ENCODE measurements at regions not wholly inside any gene's neighbourhood (a gene's known extent, or its start where the extent isn't known, plus 50 kb on each side); places are given as distances from the start of the nearest gene placed in this dataset.

DNA sequence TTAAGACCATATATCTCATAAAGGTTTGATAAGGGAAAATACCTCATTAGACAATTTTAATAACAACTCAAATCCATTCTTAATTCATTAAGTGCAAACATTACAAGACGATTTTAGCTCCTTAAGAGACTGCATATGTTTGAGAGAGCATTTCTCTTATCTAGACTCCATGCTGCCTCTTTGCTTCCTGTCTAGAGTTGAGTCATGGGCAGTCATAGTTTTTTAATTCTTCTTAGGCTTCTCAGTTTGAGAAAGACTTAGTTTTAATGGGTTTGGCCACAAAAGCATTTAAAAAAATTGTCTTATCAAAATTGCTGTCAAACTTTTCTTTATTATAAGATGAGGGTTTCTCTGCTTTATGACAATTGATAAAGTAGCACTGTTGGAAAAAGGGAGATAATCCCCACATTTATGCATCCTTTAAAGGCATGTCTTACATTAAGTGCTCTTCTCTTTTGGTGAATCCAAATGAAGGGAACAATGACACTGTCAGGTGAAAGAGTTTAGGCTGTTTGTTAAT lies 713.4 kb downstream of the PCDH18 start:
- no peak for DNase-seq

DNA sequence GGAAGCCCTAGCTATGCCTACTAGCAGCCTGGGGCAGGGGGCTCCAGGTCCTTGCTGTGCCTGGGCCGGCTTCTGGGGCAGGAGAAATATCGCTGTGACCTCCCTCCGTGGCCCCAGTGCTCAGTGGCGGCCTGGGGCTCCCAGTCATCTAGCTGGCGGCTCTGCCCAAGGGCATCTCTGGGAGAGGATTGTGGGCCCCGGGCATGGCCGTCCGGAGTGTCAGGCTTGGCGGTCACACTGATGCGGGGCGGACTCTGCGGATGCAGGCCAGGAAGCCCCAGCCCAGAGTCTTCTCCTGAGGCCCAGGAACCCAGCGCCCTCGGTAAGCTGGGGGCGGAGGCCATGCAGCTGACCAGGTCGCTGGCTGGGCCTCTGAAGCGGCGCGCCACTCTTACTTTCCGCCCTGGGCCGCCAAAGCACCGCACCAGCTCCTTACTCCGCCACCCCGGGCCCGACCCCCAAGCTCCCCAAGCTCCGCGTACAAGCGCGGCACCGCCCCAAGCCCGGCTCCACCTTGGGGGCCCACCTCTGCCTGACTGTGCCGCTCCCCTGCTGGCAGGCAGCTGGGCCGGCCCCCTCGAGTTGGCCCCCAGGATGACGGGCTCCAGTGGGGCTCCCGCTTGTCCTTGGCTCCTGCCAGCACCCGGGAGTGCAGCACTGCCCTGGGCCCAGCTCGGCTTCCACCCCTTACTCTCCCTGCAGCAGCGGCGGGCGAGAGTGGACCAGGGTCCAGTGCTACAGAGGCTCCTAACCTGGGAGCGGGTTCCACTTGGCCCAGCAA lies 720.0 kb downstream of the PCDH18 start:
- no peak for DNase-seq

DNA sequence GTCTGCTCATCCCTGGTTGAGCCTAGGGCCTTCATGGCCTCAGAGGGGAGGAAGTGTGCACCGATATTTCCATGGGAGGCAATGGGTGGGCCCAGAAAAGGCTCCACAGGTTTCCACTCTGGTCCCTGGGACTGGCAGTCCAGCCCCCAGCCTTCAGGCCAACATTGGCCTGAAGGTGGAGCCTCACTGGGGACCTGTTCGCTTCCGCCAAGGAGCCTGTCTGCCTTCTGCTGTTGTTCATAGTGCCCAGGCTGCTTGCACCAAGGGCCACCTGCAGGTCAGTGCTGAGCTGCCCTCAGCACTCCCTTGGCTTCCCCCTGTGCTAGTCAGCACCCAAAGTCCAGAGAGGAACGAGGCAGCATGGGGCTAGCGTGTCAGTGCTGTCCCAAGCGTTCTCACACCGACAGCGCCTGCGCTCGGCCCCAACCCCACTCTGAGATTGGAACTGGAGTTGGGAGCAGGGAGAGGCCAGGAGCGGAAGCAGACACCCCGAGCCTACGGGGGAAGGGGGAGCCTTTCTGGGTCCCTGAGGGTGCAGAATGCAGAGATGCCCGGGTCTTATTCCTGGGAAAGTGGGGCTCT lies 720.7 kb downstream of the PCDH18 start:
- DNase-seq = no peak

DNA sequence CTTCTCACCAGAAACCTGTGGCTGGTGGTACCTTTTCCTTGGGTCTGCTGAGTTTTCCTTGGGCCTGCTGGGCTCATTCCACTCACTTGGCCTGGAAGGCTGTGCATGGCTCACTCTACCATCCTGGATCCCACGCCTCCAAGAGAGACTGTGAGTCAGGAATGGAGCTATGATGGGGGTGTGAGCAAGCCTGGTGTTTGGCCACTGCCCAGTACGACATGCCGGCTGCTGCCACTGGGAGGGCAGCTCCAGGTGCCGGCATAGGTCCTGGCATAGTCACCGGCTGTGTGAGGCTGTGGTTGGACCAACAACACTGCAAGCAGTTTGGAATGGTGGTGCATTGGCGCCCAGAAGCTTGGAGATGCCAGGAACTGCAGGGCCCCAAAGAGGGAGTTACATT lies 721.7 kb downstream of the PCDH18 start:
- no peak for DNase-seq

GRCh38 chr4:136806844-136807243 lies 725.5 kb downstream of the PCDH18 start:
- DNase-seq = no peak

GRCh38 chr4:136805617-136806016 lies 726.7 kb downstream of the PCDH18 start:
- DNase-seq = no peak

DNA sequence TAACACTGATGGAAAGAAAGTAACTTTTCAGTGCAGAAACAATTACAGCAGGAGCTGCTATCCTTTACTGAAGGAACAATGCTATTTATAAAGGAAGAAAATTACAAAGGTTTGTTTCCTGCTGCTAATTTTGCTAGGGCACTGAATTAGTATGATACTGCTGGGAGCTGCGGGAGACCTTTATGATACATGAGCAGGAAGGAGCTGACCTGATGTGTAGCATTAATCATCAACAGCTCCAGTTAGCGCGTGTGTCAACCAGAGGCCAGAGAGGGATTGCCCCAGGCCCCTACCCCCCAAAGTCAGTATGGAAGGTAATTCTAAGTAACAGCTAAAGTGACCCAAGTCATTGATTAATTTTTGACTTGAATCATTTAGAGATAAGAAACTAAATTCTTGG lies 728.9 kb downstream of the PCDH18 start:
- no peak for DNase-seq

DNA sequence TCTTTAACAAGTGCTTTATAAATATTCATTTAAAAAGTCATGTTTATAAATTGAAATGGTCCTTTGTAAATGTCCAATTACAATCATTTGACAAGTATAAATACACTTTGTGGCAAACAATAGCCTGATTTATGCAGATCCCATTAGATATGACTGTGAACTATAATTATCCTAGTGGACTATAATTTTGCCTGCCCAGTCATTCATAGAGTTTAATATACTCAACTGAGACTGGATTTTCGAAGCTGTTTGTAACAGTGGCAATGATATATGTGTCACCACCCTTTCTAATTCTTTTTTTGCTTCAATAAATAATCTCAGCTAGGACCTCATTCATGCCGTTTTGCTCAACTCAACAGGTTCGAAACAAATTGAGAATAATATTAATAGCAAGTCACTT lies 732.0 kb downstream of the PCDH18 start:
- no peak for DNase-seq

DNA sequence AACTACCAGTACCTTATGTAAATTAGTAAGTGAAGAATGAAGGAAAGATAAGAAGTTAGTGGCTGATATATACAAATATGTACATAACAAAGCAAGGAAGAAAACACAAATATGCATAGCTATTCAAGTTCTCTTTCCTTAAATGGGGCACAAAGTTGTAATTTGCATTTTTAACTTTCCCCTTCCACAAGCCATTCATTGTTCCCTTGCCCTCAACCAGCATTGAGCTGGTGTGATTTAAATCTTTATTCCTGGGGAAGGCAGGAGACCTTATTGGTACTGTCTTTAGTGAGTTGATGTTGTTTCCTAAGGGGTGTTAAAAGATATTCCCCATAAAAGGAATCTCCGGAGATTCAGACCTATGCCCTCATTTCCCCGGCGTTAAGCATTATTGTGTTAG lies 735.3 kb downstream of the PCDH18 start:
- no peak for DNase-seq

DNA sequence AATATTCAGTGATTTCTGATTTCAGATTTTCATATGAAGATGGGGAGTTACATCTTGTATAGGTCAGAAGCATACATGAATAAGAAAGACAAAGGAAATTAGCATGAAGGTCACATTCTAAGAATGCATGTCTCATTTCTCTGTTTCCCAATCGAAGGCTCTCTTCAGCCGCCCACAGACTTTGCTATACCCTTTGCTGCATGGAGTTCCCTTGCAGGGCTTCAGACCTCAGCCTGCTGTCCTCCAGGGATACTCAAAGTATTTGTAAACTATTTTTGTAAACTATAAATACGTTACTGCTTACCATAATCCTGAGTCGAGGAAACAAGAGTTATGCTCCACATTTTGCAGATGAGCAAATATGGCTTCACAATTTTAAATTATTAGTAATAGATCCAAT lies 738.4 kb downstream of the PCDH18 start:
- no peak for DNase-seq

- no peak for DNase-seq
Observed at GRCh38 chr4:136784326-136784725, 748.0 kb downstream of the PCDH18 start.

- peak; percentile 1 for DNase-seq
Observed at GRCh38 chr4:136769717-136770116, 762.6 kb downstream of the PCDH18 start.

DNA sequence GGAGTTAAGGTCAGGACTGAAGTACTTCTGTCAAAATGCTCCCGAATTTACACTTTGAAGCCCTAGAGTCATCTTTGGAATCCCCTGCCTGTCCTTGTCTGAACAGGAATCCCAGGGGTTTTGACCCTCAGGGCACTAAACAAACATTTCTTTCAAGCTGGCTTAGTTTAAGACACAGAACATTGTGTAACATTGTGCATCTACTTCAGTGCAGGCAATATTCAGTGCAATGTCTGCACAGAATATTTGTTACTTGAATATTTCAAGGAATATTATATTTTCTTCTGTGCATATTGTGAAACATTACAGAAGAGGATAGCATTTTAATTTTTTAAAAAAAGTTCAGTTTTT lies 763.4 kb downstream of the PCDH18 start:
- peak; percentile 2 for DNase-seq

DNA sequence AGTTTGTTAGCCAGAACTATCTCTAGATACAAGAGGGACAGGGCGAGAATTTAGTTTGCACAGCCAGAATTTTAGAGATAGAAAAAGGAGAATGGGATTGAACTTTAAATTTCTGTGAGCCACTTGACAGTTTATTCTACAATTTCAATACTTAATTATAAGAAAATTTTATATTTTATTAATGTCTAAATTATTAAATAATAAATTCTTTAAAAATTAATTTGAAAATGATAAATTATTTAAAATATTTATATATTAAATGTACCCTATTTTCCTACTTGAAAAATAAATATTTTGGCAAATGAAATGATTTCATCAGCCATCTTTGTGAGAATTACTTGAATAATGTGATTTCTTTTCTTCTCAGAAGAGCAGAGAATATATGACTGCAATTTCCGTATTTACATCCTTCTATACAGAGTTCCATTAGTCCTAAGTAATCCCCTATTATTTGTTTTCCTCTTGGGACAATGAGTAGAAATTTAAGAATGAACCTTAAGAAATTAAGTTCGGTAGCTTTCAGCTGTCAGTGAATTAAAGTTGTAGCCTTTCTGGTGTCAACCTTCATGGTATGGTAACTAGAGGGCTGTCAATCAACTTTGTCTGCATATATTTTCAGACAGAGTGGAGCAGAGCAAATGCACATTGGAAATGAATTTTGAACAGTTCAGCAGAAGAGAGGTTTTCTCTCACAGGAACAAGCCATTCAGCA lies 763.9 kb downstream of the PCDH18 start:
- DNase-seq = no peak

DNA sequence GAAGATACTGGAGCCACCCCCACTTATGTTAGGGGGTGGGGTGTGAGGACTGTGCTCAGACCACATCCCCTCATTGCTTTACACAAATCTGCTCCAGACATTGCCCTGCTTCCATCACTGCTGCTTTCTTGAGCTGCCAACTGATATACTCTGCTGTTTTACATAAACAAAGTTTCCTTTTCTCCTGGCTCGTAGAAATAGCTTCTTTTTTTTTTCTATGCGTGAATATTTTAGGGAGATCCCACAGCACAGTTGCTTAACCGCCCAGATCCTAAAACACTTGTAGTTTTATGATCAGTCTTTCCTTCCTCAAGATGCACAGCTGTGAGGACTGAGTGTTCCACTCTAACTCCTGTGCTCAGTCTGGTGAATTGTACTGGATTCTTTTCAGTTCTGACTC lies 768.4 kb downstream of the PCDH18 start:
- DNase-seq = no peak

GRCh38 chr4:136755531-136755916 lies 776.8 kb downstream of the PCDH18 start:
- DNase-seq = no peak

GRCh38 chr4:136754810-136755530 lies 777.3 kb downstream of the PCDH18 start:
- no peak for DNase-seq

GRCh38 chr4:136751556-136751955 lies 780.7 kb downstream of the PCDH18 start:
- no peak for DNase-seq

DNA sequence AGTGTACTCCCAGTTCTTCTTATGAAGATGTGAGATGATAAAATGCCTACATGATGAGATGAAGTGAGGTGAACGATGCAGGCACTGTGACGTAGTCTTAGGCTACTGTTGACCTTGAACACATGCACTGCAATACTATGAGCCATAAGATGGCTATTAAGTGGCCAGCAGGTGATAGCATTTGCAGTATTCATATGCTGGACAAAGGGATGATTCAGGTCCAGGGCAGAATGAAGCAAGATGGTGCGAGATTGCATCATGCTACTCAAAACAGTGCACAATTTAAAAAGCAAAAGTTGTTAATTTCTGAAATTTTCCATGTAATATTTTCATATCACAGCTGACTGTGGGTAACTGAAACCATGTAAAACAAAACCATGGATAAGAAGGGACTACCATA lies 781.4 kb downstream of the PCDH18 start:
- DNase-seq = no peak

GRCh38 chr4:136749989-136750388 lies 782.3 kb downstream of the PCDH18 start:
- DNase-seq = no peak

DNA sequence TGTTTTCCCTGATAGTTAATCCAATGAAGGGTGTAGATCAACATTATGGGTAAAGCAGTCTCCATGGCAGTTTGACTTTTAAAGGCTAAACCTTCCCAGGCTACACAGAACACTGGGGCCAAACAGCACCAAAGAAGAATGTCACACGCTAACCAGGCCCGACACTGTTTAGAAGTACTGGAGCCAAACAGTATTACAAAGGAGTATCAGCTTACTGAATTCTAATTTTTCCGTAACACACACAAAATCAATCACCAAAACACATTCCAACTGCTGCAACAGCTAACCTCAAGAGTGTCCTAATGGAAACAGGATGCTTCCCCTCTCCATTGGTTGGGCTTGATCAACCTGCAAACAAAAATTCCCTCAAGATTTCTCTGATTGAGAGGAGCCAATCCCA lies 783.5 kb downstream of the PCDH18 start:
- DNase-seq = no peak

- no peak for DNase-seq
Observed at GRCh38 chr4:136748165-136748564, 784.1 kb downstream of the PCDH18 start.

DNA sequence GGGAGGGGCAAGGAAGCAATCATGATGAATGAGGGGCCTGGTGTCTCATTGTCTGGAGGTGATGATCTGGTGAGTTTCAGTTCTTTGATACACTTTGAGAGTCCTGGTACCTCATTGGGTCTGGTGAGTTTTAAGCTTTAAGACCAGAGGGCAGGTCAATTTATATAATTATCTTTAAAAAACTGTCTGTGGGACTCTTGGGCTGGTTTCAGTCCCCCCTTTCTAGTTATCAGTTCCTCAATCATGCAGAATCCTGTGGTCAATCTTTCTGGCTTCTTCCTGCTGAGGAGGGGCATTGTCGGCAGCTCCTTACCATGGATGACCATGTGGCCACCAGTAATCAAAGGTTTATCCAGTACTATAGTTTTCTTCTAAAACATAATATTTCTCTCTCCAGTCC lies 789.1 kb downstream of the PCDH18 start:
- no peak for DNase-seq

- no peak for DNase-seq
Observed at GRCh38 chr4:136742333-136742732, 790.0 kb downstream of the PCDH18 start.

All from NCI-H2171 treated with DMSO at 0.1 percent for 48 hours (cell line).